HepG2 (cell line): ENCODE measurements at regions not wholly inside any gene's neighbourhood (a gene's known extent, or its start where the extent isn't known, plus 50 kb on each side); places are given as distances from the start of the nearest gene placed in this dataset.

Experiments
- ATAC-seq: fragments of 200-7000 bp; cut with Tn5 transposase; 3 replicates; pipeline ENCODE4 v1.9.1; 2020; ENCODE audit warnings: mild to moderate bottlenecking, moderate library complexity
- BruUV-seq: library from RNA; stranded (reverse); fragments of 400-500 nt; replicated peaks from 2 replicates; lab custom pipeline; 2021; lab: Mats Ljungman, UMichigan
- CTCF ChIA-PET: fragments of 300-600 bp; formaldehyde crosslinking; extraction: SDS; loops from one replicate; lab custom pipeline; 2021; ENCODE audit warnings: low total read pairs, inconsistent platforms, low intra/inter-chr PET ratio; lab: Yijun Ruan, JAX
- POLR2A ChIA-PET: fragments of 350-600 bp; sonication (Branson Sonifier 250); formaldehyde crosslinking; loops from one replicate; lab custom pipeline; 2020; ENCODE audit warnings: antibody characterized with exemption, inconsistent platforms; lab: Yijun Ruan, JAX
- DNase-seq: peaks from one replicate; pipeline ENCODE4 v3.0.0-alpha.2; 2015; ENCODE audit warnings: low spot score
- FAIRE-seq: peaks from 3 replicates; lab custom pipeline; 2011; peaks lifted over from hg19 to GRCh38; lab: Jason Lieb, UNC
- H2AFZ ChIP-seq: one replicate; pipeline ENCODE4 v1.6.1; 2011; ENCODE audit warnings: low read length, inconsistent platforms
- H3K27ac ChIP-seq: fragments of 300-600 bp; 3 replicates; pipeline ENCODE4 v1.8.0; 2011; ENCODE audit warnings: mixed run types, mild to moderate bottlenecking, mixed read lengths, low read length, inconsistent platforms; ENCODE audit not compliant: insufficient read depth; ENCODE audit errors: extremely low read length
- H3K27me3 ChIP-seq, 2 experiments: fragments of 200-600 bp in 1 of 2; 2 replicates in 1 of 2; 3 replicates in 1 of 2; pipeline versions ENCODE4 v1.6.0 to v1.8.0; 2011; ENCODE audit warnings: low read length in 2 of 2, mild to moderate bottlenecking in 2 of 2, moderate library complexity in 2 of 2, inconsistent platforms in 1 of 2; ENCODE audit not compliant: insufficient read depth in 2 of 2, control insufficient read depth in 1 of 2
- H3K36me3 ChIP-seq, 2 experiments: fragments of 200-600 bp in 1 of 2; replicated peaks in 1 of 2; 2 replicates in 1 of 2; 3 replicates in 1 of 2; pipeline versions ENCODE4 v1.5.1 to v1.8.0; 2011; ENCODE audit warnings: low read length in 2 of 2, inconsistent platforms in 1 of 2; ENCODE audit not compliant: insufficient read depth in 2 of 2, control insufficient read depth in 1 of 2
- H3K4me1 ChIP-seq: 2 replicates; pipeline ENCODE4 v1.5.1; 2012; ENCODE audit warnings: low read length, inconsistent platforms; ENCODE audit not compliant: insufficient read depth
- H3K4me2 ChIP-seq: 2 replicates; pipeline ENCODE4 v1.6.0; 2011; ENCODE audit warnings: low read depth, low read length, inconsistent platforms
- H3K4me3 ChIP-seq, 3 experiments: fragments of 200-600 bp in 1 of 3; sonication (generic), shearing (Covaris generic) in 1 of 3; replicated peaks in 1 of 3; 2 replicates each; pipeline ENCODE4 v1.5.1; 2011 to 2016; ENCODE audit warnings: low read length in 3 of 3, inconsistent platforms in 2 of 3, low read depth in 2 of 3, mild to moderate bottlenecking in 2 of 3, control low read depth in 1 of 3, mixed read lengths in 1 of 3; ENCODE audit not compliant: insufficient read depth in 1 of 3
- H3K79me2 ChIP-seq: one replicate; pipeline ENCODE4 v1.6.1; 2011; ENCODE audit warnings: low read length, inconsistent platforms; ENCODE audit not compliant: insufficient read depth
- H3K9ac ChIP-seq: 2 replicates; pipeline ENCODE4 v1.6.0; 2011; ENCODE audit warnings: mild to moderate bottlenecking, low read depth, low read length, inconsistent platforms; ENCODE audit not compliant: insufficient read depth
- H3K9me3 ChIP-seq: 2 replicates; pipeline ENCODE4 v1.5.1; 2012; ENCODE audit warnings: mild to moderate bottlenecking, low read length
- H4K20me1 ChIP-seq: 2 replicates; pipeline ENCODE4 v1.6.0; 2011; ENCODE audit warnings: inconsistent platforms, mild to moderate bottlenecking, low read length, moderate library complexity; ENCODE audit not compliant: insufficient read depth
- BATF2 ChIP-seq: sonication (generic); formaldehyde crosslinking; IDR thresholded peaks from 2 replicates; pipeline ENCODE4 v1.8.0; 2022; ENCODE audit warnings: mild to moderate bottlenecking, missing genetic modification reagents, moderate library complexity
- PHF8 ChIP-seq: sonication (generic); formaldehyde crosslinking; IDR thresholded peaks from 2 replicates; pipeline ENCODE4 v1.5.0; 2020; ENCODE audit warnings: missing genetic modification reagents
- RBFOX2 ChIP-seq: fragments of 200-400 bp; formaldehyde crosslinking; IDR thresholded peaks from 2 replicates; pipeline ENCODE4 v1.6.1; 2017; ENCODE audit warnings: low read depth, mild to moderate bottlenecking, low read length
- ZNF10 ChIP-seq: sonication (generic); formaldehyde crosslinking; IDR thresholded peaks from 2 replicates; pipeline ENCODE4 v1.4.0; 2020; ENCODE audit warnings: mild to moderate bottlenecking, low read depth, missing genetic modification reagents, borderline replicate concordance
- ZNF589 ChIP-seq: sonication (generic); formaldehyde crosslinking; conservative IDR thresholded peaks from 2 replicates; pipeline ENCODE4 v1.8.0; 2022; ENCODE audit warnings: mild to moderate bottlenecking, moderate library complexity, missing genetic modification reagents
- ZNF639 ChIP-seq: conservative IDR thresholded peaks from 2 replicates; pipeline ENCODE4 v1.6.1; 2018; ENCODE audit warnings: missing genetic modification reagents
- ZNF672 ChIP-seq: sonication (generic); formaldehyde crosslinking; IDR thresholded peaks from 2 replicates; pipeline ENCODE4 v1.8.1; 2022; ENCODE audit warnings: missing genetic modification reagents
- WGBS: methylation state at CpG from one replicate; pipeline ENCODE4 v1.1.6; 2017; ENCODE audit warnings: low lambda C conversion rate; 5-methylcytosine and 5-hydroxymethylcytosine counted together
- in situ Hi-C: cut with HindIII; loops from 2 replicates; pipeline ENCODE4 v1.10.0; 2017; ENCODE audit warnings: low pct_unique_long_range_greater_than_20kb; ENCODE audit not compliant: extremely low pct_ligation_motif_present
- intact Hi-C: fragments of 100-400 bp; cut with micrococcal nuclease; formaldehyde crosslinking; loops from one replicate; pipeline ENCODE4 v1.10.0; 2022; ENCODE audit not compliant: unreplicated experiment
- TF ChIP-seq, protein P1 (sequence below): sonication (generic); formaldehyde crosslinking; IDR thresholded peaks from 2 replicates; pipeline ENCODE4 v1.5.1; 2020; ENCODE audit warnings: mild to moderate bottlenecking, missing genetic modification reagents, borderline replicate concordance

- Histone ChIP-seq H3K4me3 (no peak overlapping the region), H3K9ac (no peak overlapping the region), H4K20me1 (no peaks in the 10 kb centered on the region), H3K27me3 (peaks cover 1 to 11% of the 10 kb centered on the region in 2 experiments; a peak in 3 of 5 replicates), H2AFZ (no peak overlapping the region), H3K4me2 (no peak overlapping the region), H3K27ac (no peak overlapping the region), H3K36me3 (no peaks in the 10 kb centered on the region), H3K79me2 (no peaks in the 10 kb centered on the region), H3K9me3 (peaks cover 11% of the 10 kb centered on the region), H3K4me1 (no peaks in the 10 kb centered on the region)
- DNase-seq (no peak), FAIRE-seq (no peak), ATAC-seq (no peak)
- intact Hi-C loops (no loop called here), in situ Hi-C loops (no loop called here)
- BruUV-seq = no TSS peak
- ChIA-PET POLR2A (no interaction called here), CTCF (no interaction called here)
- no peak for TF ChIP-seq ZNF672 (CRISPR knock-in tag)
- TF ChIP-seq ZNF639 = no peak
- no peak for TF ChIP-seq ZNF589 (CRISPR knock-in tag)
- TF ChIP-seq ZNF10 (CRISPR knock-in tag) = no peak
- TF ChIP-seq, protein P1, sequence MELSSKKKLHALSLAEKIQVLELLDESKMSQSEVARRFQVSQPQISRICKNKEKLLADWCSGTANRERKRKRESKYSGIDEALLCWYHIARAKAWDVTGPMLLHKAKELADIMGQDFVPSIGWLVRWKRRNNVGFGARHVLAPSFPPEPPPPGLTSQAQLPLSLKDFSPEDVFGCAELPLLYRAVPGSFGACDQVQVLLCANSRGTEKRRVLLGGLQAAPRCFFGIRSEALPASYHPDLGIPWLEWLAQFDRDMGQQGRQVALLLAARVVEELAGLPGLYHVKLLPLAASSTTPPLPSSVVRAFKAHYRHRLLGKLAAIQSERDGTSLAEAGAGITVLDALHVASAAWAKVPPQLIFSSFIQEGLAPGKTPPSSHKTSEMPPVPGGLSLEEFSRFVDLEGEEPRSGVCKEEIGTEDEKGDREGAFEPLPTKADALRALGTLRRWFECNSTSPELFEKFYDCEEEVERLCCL = no peak
- TF ChIP-seq BATF2 = no peak
- no peak for TF ChIP-seq RBFOX2
- TF ChIP-seq PHF8 (CRISPR knock-in tag) = no peak
- 42% methylated on average over 22 of the region's 22 CpGs for whole genome bisulfite sequencing
Measured at GRCh38 chr6:169378620-169379381, 125.2 kb upstream of the THBS2 start.
